Dedifferentiated amniotic fluid mesenchymal stem cell (primary cell): ENCODE measurements at regions not wholly inside any gene's neighbourhood (a gene's known extent, or its start where the extent isn't known, plus 50 kb on each side); places are given as distances from the start of the nearest gene placed in this dataset.
"Not testable (repeated sequence)": the region's sequence is repeated elsewhere in the genome, so short reads cannot be mapped to it uniquely, and the experiment has no call there.

Experiments
- DNase-seq: peaks from one replicate; pipeline ENCODE4 v3.0.0-alpha.2; 2016; ENCODE audit errors: extremely low spot score

- DNase-seq, result no peak
Observed at GRCh38 chr14:38589747-38590350, 334.0 kb upstream of the CLEC14A start.

GRCh38 chr14:38583471-38583870 is 327.6 kb upstream of the CLEC14A start:
- DNase-seq, result no peak

- no peak for DNase-seq
Observed at GRCh38 chr14:38578278-38578681, 322.4 kb upstream of the CLEC14A start.

- no peak for DNase-seq
Observed at GRCh38 chr14:38567703-38568102, 311.8 kb upstream of the CLEC14A start.

- no peak for DNase-seq
Observed at GRCh38 chr14:38561657-38562056, 305.8 kb upstream of the CLEC14A start.

GRCh38 chr14:38559711-38560110 is 303.8 kb upstream of the CLEC14A start:
- no peak for DNase-seq

- not testable (repeated sequence) for DNase-seq
Observed at GRCh38 chr14:38557391-38557790, 301.5 kb upstream of the CLEC14A start.

- DNase-seq, result no peak
Observed at GRCh38 chr14:38556252-38556651, 300.4 kb upstream of the CLEC14A start.

GRCh38 chr14:38554026-38554425 is 298.1 kb upstream of the CLEC14A start:
- no peak for DNase-seq

- no peak for DNase-seq
Observed at GRCh38 chr14:38553586-38553985, 297.7 kb upstream of the CLEC14A start.

GRCh38 chr14:38549564-38549963 is 293.7 kb upstream of the CLEC14A start:
- DNase-seq, result no peak

- no peak for DNase-seq
Observed at GRCh38 chr14:38547961-38548490, 292.1 kb upstream of the CLEC14A start.

GRCh38 chr14:38546932-38547551 is 291.1 kb upstream of the CLEC14A start:
- DNase-seq, result no peak

- DNase-seq, result no peak
Observed at GRCh38 chr14:38544776-38545175, 288.9 kb upstream of the CLEC14A start.

GRCh38 chr14:38543851-38544250 is 288.0 kb upstream of the CLEC14A start:
- DNase-seq, result not testable (repeated sequence)

- DNase-seq, result not testable (repeated sequence)
Observed at GRCh38 chr14:38538053-38538452, 282.2 kb upstream of the CLEC14A start.

GRCh38 chr14:38536376-38537038 is 280.6 kb upstream of the CLEC14A start:
- no peak for DNase-seq

- no peak for DNase-seq
Observed at GRCh38 chr14:38528582-38528981, 272.7 kb upstream of the CLEC14A start.

GRCh38 chr14:38527502-38527878 is 271.6 kb upstream of the CLEC14A start:
- DNase-seq, result no peak

GRCh38 chr14:38526826-38527501 is 271.1 kb upstream of the CLEC14A start:
- DNase-seq, result no peak

- DNase-seq, result no peak
Observed at GRCh38 chr14:38524636-38525509, 269.0 kb upstream of the CLEC14A start.
